NCI-H2196 treated with DMSO at 0.1 percent for 48 hours (cell line): ENCODE measurements at regions not wholly inside any gene's neighbourhood (a gene's known extent, or its start where the extent isn't known, plus 50 kb on each side); places are given as distances from the start of the nearest gene placed in this dataset.

Experiments used
- DNase-seq: peaks from one replicate; lab custom pipeline; 2025; ENCODE audit not compliant: unreplicated experiment; lab: John Stamatoyannopoulos, UW

DNA sequence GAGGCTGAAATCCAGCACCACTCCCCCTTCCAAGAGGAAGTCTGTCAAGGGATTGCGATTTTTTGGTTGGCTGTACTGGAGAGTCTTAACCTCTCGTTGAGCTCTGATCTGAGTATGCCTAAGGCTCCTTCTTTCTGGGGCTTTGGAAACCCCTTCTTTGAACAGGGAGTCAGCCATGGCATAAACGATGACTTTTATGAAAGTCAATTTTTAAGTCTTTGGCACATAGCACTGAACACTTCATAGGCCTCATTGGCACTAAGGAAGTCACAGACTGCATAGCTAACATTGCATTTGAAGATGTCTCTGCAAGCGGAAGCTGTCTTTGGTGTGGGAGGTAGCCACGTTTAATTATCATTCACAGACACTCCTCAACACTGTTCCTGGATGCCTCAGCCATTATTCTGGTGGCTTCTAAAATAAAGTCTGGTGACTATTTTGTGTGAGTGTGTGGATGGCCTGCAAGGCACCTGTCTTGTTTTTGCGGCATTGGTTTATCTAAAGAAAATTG lies 148.2 kb upstream of the NCK2 start:
- DNase-seq = no peak

GRCh38 chr2:105595536-105595935 lies 149.2 kb upstream of the NCK2 start:
- no peak for DNase-seq

DNA sequence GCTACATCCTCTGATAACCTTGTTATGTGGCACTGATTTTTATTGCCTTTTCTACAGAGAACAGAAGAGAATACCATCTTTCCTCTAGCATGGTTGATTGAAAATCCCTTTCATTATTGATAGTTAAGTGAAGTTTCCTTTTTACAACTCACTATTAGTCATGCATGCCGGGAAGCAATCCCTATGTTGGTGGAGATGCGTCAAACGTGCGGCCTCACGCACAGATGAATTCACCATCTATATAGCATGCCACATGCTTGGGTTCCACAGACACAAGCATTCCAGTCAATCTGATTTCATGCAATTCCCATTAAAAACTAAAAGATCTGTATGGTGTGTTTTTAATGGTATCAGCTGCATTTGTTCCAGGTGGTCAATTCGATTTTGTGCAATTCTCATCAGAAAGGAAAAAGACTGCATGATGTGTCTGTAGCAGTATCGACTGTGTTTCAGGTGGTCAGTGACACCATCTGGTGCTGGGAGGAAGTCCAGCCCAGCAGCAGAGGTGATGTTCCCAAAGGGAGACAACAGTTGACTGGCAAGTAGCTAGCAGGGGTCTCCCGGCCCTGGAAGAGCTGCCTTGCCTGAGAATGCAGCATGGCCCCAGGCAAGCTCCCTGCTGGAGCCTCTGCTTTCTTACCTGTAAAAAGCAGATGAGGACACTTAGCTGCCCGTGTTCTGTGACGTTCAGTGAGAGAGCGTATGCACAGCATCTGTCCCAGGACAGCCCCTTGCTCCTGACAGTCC lies 151.3 kb upstream of the NCK2 start:
- no peak for DNase-seq

- no peak for DNase-seq
Observed at GRCh38 chr2:105592288-105592687, 152.4 kb upstream of the NCK2 start.

DNA sequence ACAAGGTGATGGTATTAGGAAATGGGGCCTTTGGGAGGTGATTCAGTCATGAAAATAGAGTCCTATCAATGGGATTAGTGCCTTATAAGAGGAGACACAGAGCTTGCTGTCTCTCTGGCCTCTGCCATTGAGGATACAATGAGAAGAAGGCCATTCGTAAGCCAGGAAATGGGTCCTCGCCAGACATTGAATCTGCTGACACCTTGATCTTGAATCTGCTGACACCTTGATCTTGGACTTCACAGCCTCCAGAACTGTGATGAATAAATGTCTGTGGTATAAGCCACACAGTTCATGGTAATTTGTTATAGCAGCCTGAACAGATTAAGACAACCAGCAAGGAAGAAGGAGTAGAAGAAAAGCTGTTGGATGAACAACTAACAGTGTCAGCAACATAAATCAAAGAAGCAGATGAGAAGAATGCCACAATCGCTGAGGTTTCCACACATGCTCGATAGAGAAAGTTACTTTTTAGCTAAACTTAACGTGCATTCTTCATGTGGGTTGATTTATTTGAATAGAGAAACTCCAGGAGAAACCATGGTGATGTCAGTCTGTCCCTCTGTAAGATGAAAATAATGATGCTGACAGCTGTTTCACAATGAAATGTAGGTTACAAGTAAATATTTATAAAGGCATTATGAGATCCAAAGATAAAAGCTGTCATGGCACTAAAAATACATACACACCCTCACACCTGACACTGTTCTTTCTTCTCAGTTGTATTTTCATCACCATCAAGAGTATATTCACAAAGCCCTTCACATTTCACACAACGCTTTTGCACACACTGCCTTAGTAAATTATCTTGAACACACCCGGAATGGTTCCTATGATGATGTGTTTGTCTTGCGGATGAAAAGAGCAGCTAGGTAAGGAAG lies 153.7 kb upstream of the NCK2 start:
- no peak for DNase-seq

DNA sequence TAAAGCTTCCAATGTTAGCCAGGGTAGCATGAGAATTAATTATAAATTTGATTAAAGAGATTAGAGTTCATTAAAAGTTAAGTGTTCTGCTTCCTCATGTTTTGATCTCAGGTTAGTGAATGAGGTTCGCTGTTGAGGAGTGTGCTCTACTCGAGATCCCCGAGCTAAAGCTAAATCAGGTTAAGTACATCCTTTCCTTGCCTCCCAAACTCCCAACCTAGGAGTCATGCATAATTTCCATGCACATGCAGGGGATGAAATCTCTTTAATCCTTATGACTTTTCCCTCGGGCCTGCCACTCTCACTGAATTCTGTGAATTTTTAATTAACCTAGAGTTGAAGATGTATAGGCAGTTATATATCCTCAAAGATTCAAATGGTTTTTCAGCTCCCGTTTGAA lies 156.1 kb upstream of the NCK2 start:
- DNase-seq = no peak

DNA sequence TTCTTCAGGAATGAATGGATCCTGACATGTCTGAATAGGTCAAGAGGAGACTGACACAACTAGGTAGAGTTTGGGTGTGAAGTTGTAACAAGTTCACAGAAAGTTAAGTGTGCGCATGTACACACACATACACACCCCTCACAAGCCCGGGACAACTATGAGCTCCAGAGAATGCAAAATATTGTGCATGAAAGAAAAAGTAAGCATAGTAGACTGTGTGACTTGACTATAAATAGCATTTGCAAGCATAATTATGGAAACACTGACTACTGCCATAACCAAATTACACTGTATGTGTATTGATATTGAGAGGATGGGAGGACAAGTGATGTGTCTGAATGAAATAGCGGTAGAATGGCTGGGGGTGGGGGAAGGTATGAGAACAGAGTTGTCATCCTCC lies 157.1 kb upstream of the NCK2 start:
- DNase-seq = no peak

DNA sequence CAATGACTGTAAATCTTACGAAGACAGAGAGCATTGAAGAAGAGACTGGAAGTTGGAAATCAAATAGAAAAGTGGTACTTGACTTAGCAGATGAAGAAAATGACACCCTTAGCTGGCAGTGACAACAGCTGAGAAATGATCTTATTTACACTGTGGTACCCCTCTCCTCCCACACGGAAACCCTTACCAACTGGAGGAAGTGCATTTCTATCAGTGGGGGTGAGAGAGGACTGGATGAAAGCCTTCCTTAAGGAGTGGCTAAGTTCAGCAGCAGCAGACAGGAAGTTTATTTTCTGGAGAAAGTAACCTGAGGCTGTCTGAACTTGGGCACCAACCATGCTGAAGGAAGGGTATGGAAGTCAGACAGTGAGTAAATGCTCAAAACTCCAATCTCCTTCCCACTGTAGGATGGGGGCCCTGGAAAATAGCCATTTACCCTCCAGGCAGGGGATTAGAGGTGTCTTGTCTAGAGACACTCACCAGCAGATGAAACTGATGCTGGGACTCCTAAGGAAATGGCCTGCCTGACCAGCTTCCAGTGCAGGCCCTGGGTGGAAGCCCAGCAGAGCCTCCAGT lies 160.2 kb upstream of the NCK2 start:
- DNase-seq = no peak

DNA sequence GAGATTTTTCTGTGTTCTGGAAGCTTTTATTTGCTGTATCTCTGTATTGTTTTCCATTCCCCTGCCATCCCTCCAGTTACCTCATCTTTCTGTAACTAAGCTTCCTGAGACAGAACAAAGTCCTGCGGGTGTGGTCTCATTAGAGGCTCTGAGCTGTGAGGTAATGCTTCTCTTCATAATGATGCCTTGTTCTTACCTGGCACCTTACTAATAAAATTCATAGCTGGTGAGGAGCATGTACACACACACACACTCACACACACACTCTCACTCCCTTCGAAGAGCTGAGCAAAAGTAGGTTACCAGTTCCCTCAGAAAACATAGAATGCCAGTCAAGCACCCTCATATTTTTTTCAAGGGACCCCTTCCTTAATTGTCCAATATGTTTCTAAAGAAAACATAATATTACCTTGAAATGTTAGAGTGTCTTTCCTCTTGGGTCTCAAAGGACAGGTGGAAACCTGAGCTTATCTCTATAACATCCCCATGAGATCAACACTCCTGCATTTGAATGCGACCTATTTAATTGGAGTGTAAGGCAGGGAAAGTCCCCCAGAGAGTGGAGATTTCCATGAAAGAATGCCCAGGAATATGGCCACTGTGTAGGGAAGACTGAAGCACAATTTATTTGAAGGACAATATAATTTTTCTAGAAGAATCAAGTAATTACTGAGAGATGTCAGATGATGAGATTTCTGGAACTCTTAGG lies 161.6 kb upstream of the NCK2 start:
- peak; percentile 56 for DNase-seq

DNA sequence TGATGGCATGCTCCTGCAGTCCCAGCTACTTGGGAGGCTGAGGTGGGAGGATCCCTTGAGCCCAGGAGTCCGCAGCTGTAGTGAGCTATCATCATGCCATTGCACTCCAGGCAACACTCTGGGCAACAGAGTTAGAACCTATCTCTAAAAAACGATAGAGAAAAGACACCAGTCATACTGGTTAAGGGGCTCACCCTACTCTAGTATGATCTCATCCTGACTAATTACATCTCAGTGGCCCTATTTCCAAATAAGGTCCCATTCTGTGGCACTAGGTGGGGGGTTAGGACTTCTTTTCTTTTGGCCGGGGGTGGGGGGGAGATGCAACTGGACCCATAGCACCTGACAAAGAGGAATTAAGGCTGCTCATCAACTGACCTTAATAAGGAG lies 163.2 kb upstream of the NCK2 start:
- DNase-seq = no peak

DNA sequence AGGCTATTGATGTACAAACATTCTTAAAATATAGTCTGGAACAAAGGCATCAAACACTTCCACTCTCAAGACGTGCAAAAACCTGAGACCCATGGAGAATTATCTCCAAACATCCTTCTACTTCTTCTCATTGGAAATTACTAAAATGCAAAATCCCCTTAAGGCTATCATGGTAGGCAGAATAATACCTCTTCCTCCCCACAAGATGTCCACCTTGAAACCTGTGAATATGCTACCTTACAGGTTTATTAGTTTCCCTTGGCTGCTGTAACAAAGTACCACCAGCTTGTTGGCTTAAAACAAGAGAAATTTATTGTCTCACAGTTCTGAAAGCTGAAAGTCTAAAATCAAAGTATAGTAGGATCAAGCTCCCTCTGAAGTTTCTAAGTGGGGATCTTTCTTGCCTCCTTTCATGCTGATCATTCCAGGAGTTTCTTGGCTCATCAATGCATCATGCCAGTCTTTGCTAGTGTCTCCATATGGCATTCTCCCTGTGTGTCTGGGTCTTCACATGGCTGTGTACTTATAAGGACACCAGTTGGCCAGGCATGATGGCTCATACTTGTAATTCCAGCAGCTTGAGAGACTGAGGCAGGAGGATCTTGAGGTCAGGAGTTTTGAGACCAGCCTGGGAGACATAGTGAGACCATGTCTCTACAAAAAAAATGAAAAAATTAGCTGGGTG lies 163.7 kb upstream of the NCK2 start:
- no peak for DNase-seq

- DNase-seq = no peak
Observed at GRCh38 chr2:105580216-105580615, 164.5 kb upstream of the NCK2 start.

GRCh38 chr2:105578166-105578565 lies 166.5 kb upstream of the NCK2 start:
- no peak for DNase-seq

- no peak for DNase-seq
Observed at GRCh38 chr2:105577762-105578161, 166.9 kb upstream of the NCK2 start.

- DNase-seq = peak; percentile 61
Observed at GRCh38 chr2:105576440-105577241, 168.1 kb upstream of the NCK2 start.

DNA sequence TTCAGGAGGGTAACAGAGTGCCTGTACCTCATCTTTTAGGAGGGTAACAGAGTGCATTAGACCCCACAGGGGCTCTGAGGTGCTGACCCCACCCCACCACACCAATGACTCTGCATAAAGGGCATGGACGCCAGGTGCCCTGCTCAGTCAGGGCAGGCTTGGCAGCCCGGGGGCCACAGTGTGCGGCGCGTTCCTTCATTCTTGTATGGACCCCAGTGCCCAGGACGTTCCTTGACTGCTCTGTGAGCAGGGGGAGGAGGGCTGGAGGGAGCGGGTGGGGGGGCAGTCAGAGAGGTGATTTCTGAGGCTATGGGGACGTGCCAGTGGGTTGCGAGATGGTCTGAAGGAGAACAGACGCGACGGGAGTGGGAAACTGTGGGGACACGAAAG lies 168.7 kb upstream of the NCK2 start:
- DNase-seq = no peak

DNA sequence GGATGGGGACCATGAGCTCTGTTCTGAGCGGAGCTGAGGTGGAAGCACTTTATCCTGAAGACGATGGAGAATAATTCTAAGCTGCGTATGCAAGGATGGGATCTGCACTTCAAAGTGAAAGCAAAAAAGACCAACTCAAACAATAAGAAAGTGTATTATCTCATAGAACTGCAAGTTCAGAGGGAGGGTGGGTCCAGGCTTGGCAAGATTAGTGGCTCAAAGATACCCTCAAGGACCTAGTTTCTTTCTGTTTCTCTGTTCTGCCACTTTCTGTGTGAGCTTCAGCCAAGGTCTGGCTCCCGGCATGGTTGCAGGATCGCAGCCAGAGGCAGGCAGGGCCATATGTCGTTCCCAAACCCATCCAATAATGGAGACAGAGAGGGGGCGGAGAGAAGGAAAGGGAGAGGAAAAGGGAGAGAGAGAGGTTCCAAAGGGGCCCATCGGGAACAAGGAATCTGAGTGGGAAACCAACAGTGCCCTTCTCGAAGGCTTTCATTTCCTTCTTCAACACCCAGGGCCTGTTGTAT lies 169.2 kb upstream of the NCK2 start:
- no peak for DNase-seq

GRCh38 chr2:105574796-105575344 lies 169.8 kb upstream of the NCK2 start:
- DNase-seq = no peak

DNA sequence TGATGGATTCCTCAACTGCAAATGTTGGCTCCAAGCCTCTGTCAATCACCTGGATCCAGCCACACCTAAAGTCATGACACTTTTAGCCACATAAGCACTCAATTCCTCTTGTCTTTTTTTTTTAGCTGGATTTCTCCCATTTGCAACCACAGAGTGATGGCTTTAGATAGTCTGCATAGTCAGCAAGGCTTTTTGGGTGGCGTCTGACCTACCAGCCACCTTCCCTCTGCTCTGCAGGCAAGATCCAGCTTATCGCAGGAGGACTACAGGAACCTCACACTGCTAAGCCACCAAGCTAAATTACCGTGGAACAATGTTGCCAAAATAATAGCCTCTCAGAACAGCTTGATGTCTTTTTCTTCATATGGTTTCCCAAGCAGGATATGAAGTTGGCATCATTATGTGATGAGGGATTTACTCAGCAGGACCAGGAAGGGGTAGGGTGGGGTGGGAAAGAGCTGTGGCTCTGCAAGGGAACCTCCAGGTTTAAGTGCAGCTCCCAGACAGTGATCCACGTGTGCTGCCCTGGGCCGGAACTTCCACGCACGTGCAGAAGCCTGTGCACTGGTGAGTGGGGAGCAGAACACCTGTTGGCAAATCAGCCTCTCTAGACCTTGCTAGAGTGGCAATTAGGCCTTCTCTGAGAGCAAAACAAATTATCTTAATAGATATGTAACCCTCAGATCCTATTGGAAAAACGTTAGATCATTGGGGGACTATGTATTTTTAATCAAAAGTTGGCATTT lies 170.6 kb upstream of the NCK2 start:
- DNase-seq = no peak
